Spleen (tissue), 7 donors: ENCODE measurements at regions not wholly inside any gene's neighbourhood (a gene's known extent, or its start where the extent isn't known, plus 50 kb on each side); places are given as distances from the start of the nearest gene placed in this dataset.

Source experiments
- CTCF ChIP-seq, 11 experiments: fragments of 200-600 bp in 7 of 11; fragments of 450-650 bp in 4 of 11; sonication (generic) in 4 of 11; IDR thresholded peaks in 8 of 11; conservative IDR thresholded peaks in 3 of 11; 1 replicate in 7 of 11; 2 replicates in 4 of 11; pipeline versions ENCODE4 v1.4.0 to v1.8.0; 2016 to 2021; ENCODE audit warnings: antibody characterized with exemption in 11 of 11, inconsistent platforms in 4 of 11, mild to moderate bottlenecking in 1 of 11
- POLR2AphosphoS5 ChIP-seq, 3 donors: sonication (generic); formaldehyde crosslinking; IDR thresholded peaks; one replicate each; pipeline ENCODE4 v1.5.1; 2017; ENCODE audit warnings: antibody characterized with exemption in 3 of 3
- donor health status: DM: no; HTN: no; CAD: no; lungs with moderate emphysema.
- donor health status: DM: no; HTN: no; CAD: no.
- donor health status: DM: no; HTN: no; CAD: no.

GRCh38 chr5:103366918-103367549 lies 108.5 kb downstream of the MACIR start:
- TF ChIP-seq CTCF (IDR thresholded peaks at IDR 0.05 in 8 of 11, conservative IDR thresholded peaks at IDR 0.05 in 3 of 11), result no peak
- TF ChIP-seq POLR2AphosphoS5 (IDR thresholded peaks at IDR 0.05), result no peak
